ENCODE measurements at regions not wholly inside any gene's neighbourhood (a gene's known extent, or its start where the extent isn't known, plus 50 kb on each side); places are given as distances from the start of the nearest gene placed in this dataset.

GRCh38 chr12:4091016-4091743, 182.4 kb upstream of the CCND2 start:
- intact Hi-C loops (cut with micrococcal nuclease): no loop called here
- peaks cover 3% of the 10 kb centered on the region for H3K27me3 Mint-ChIP-seq
- no peak for TF ChIP-seq CTCF (IDR thresholded peaks at IDR 0.05)
- ChIA-PET POLR2A (interaction anchor here (0.6 to 1.1 kb wide), 4 partner anchors 11 to 270 kb away, joined by 3 to 5 read pairs (median 3); no protein-coding TSS in a partner anchor), CTCF (interaction anchor here (1.4 to 2.3 kb wide), 3 partner anchors 16 to 205 kb away, joined by 3 to 11 read pairs (median 3); no protein-coding TSS in a partner anchor)
- H3K4me1 Mint-ChIP-seq (ENCODE audit: low read depth): peaks cover 10% of the 10 kb centered on the region
- DNase-seq (no peak), ATAC-seq (no peak)
- H3K36me3 Mint-ChIP-seq (ENCODE audit: low read depth): no peaks in the 10 kb centered on the region
- H3K27ac Mint-ChIP-seq: no peak overlapping the region
- H3K9me3 Mint-ChIP-seq: no peaks in the 10 kb centered on the region
- H3K4me3 Mint-ChIP-seq: no peak overlapping the region

GRCh38 chr12:4089956-4090355, 183.6 kb upstream of the CCND2 start:
- H3K27me3 Mint-ChIP-seq: peaks cover 3% of the 10 kb centered on the region
- ChIA-PET CTCF (interaction anchor here (0.7 to 1.2 kb wide), 3 partner anchors 17 to 20 kb away, joined by 3 to 4 read pairs (median 4); no protein-coding TSS in a partner anchor), POLR2A (interaction anchor here (0.5 kb wide), 1 partner anchor 96 kb away, joined by 3 read pairs; no protein-coding TSS in a partner anchor)
- H3K4me1 Mint-ChIP-seq (ENCODE audit: low read depth): peaks cover 13% of the 10 kb centered on the region
- ATAC-seq (no peak), DNase-seq (no peak)
- H3K36me3 Mint-ChIP-seq (ENCODE audit: low read depth): no peaks in the 10 kb centered on the region
- no peak overlapping the region for H3K4me3 Mint-ChIP-seq
- intact Hi-C loops (cut with micrococcal nuclease): no loop called here
- H3K9me3 Mint-ChIP-seq: no peaks in the 10 kb centered on the region
- H3K27ac Mint-ChIP-seq: no peak overlapping the region
- TF ChIP-seq CTCF (IDR thresholded peaks at IDR 0.05): no peak

GRCh38 chr12:4089121-4089606, 184.4 kb upstream of the CCND2 start:
- Mint-ChIP-seq H3K27me3 (peaks cover 3% of the 10 kb centered on the region), H3K36me3 (ENCODE audit: low read depth) (no peaks in the 10 kb centered on the region), H3K27ac (no peak overlapping the region), H3K4me1 (ENCODE audit: low read depth) (peaks cover 13% of the 10 kb centered on the region), H3K4me3 (no peak overlapping the region), H3K9me3 (no peaks in the 10 kb centered on the region)
- POLR2A ChIA-PET: interaction anchor here (0.5 to 1.3 kb wide), 2 partner anchors 29 to 95 kb away, joined by 3 read pairs; no protein-coding TSS in a partner anchor
- DNase-seq (no peak), ATAC-seq (no peak)
- CTCF ChIA-PET: interaction anchor here (0.7 to 1.2 kb wide), 2 partner anchors 18 to 196 kb away, joined by 3 to 4 read pairs; no protein-coding TSS in a partner anchor
- TF ChIP-seq CTCF (IDR thresholded peaks at IDR 0.05): no peak
- intact Hi-C loops (cut with micrococcal nuclease): no loop called here

- POLR2A ChIA-PET: interaction anchor here (1.3 kb wide), 1 partner anchor 30 kb away, joined by 3 read pairs; no protein-coding TSS in a partner anchor
- H3K4me3 Mint-ChIP-seq: no peak overlapping the region
- H3K36me3 Mint-ChIP-seq (ENCODE audit: low read depth): no peaks in the 10 kb centered on the region
- no peak for DNase-seq
- peaks cover 13% of the 10 kb centered on the region for H3K4me1 Mint-ChIP-seq (ENCODE audit: low read depth)
- TF ChIP-seq CTCF (IDR thresholded peaks at IDR 0.05): no peak
- no peak overlapping the region for H3K27ac Mint-ChIP-seq
- intact Hi-C loops (cut with micrococcal nuclease): no loop called here
- H3K9me3 Mint-ChIP-seq: no peaks in the 10 kb centered on the region
- CTCF ChIA-PET: no interaction called here
- H3K27me3 Mint-ChIP-seq: peaks cover 3% of the 10 kb centered on the region
- ATAC-seq: no peak
Observed at GRCh38 chr12:4088451-4088850, 185.1 kb upstream of the CCND2 start.

- no peak overlapping the region for H3K4me3 Mint-ChIP-seq
- ATAC-seq (peak; percentile 58), DNase-seq (no peak)
Observed at GRCh38 chr12:4086481-4086880, 187.1 kb upstream of the CCND2 start.

More at GRCh38 chr12:4086481-4086880, 187.1 kb upstream of the CCND2 start:
- no peak for TF ChIP-seq CTCF (IDR thresholded peaks at IDR 0.05)
- Mint-ChIP-seq H3K4me1 (ENCODE audit: low read depth) (peaks cover 13% of the 10 kb centered on the region), H3K27me3 (peaks cover 3% of the 10 kb centered on the region), H3K36me3 (ENCODE audit: low read depth) (no peaks in the 10 kb centered on the region), H3K27ac (no peak overlapping the region), H3K9me3 (no peaks in the 10 kb centered on the region)
- ChIA-PET CTCF (no interaction called here), POLR2A (no interaction called here)
- intact Hi-C loops (cut with micrococcal nuclease): no loop called here

Measured in activated CD8-positive, alpha-beta T cell treated with anti-CD3 and anti-CD28 coated beads for 36 hours (primary cell).